ENCODE measurements at regions not wholly inside any gene's neighbourhood (a gene's known extent, or its start where the extent isn't known, plus 50 kb on each side); places are given as distances from the start of the nearest gene placed in this dataset.
"Not testable (repeated sequence)": the region's sequence is repeated elsewhere in the genome, so short reads cannot be mapped to it uniquely, and the experiment has no call there.

DNA sequence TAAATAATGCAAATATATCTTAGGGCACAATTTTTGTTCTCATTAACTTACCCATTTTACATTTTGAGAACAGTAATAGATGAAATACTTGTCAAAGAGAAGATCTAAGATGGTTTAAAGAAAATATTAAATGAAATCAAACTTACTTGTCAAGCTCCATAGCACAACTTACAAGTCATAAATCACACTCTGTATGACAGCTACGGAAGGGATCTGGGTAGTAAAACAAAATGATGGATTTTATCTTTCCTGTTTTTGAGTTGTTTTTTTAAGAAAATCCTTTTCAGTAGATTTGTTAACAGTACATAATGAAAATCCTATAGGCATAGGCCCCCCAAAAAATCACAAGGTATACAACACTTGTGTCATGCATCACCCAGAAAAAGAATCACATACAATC, 84.4 kb upstream of the ANTXRL start:
- DNase-seq (ENCODE audit: low read depth): not testable (repeated sequence)

DNA sequence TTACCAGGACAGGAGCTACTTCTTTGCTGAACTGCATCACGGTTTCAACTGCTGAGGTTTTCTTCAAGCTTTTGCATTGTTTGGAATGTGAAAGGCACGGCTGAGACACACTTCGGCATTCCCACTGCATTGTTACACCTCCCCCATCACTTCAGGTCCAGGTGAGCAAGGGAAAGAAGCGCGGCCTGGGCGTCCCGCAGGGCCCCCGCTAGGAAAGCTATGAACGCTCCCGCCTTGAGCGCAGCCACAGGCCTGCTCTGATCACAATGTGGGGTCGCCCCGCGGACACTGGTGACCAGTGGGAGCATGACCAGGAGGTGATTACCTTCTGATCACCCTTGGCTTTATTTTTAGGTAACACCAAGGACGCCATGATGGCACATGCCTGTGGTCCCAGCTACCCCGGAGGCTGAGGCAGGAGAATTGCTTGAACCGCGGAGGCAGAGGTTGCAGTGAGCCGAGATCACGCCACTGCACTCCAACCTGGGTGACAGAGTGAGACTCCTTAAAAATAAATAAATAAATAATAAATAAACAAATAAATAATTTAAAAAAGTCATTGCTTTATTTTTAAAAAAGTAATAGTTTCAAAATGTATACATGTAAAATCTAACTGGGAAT, 82.2 kb upstream of the ANTXRL start:
- not testable (repeated sequence) for DNase-seq (ENCODE audit: low read depth)

GRCh38 chr10:46210427-46210826, 76.4 kb upstream of the ANTXRL start:
- DNase-seq (ENCODE audit: low read depth): not testable (repeated sequence)

DNA sequence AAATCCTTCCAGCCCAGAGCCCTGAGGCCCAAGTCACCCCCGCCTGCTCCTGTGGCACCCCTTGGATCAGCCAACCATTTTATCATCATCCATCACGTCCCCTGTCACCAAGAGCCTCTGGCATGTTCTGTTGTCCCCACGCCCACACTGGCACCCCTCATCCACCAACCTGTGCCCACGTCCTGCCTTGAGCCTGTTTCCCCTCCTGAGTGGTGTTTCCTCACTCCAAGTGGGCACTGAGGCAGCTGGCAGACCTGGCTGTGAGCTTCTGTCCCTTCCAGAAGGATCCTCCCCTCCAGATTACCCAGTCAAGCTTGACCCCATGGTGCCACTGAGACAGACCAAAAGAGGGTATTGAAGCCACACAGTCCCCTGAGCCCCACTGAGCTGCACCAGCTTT, 71.4 kb upstream of the ANTXRL start:
- DNase-seq (ENCODE audit: low read depth): no peak

DNA sequence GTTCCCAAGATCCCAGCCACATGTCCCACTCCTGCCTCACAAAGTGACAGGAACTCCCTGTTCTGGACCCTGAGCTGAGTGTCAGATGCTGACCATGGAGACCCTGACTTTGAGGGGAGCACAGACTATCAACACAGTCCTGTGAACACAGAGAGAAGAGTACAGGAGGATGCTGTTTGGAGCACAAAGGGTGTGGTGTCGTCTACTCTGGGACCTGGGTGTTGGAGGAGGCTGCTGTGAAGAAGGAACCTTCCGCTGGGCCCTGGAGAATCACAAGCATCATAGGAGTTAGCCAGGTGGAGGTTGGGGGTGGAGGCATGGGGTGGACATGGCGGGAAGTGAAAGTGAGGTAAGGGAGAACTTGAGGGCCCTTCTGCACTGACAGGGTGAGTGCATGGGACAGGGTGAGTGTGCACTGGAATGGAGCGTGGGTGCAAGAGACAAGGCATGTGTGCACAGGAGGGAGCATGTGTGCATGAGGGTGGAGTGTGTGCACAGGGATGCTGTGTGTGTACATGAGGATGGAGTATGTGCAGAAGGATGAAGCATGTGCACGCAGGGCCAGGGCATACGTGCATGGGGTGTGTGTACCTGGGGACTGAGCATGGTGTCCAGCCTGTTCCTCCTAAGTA, 70.7 kb upstream of the ANTXRL start:
- DNase-seq (ENCODE audit: low read depth): no peak

DNA sequence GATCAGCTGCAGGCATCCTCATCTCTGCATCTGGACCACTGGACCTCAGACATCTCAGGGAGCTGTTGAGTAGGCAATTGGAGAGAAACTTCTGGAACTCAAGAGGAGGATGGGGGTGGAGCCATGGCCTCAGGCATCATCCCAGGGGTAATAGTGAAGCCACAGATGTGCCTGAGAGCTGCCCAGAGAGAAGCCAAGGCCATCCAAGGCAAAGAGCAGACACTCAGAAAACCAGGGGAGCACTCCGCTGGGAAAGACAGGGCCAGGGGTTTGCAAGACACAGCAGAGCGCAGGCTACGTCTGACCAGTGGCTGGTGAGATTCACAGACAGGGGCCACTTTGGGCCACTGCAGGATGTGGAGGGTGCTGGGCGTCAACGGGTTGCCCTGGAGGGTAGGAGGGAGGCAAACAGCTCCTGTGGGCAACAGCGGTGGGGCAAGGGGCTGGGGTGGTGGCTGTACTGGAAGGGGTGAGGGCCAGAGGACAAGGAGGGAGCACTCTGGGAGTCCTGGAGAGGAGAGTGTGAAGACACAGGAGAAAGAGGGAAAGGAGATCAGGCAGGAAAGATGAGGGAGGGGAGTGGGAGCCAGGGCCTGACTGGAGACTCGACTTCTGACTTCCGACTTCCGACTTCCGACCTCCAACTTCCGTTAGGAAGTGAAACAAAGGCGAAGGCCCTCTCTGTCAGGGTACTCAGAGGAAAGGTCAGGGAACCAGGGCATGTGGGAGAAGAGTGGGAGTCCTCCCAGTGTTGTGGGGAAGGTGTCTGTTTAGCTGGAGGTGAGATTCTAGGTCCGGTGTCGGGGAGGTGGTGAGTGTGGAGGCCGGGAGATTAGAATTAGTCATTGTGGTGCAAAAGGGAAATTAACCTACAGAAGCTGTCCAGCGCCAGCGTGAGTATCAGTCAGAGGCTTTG, 69.7 kb upstream of the ANTXRL start:
- DNase-seq (ENCODE audit: low read depth): no peak

DNA sequence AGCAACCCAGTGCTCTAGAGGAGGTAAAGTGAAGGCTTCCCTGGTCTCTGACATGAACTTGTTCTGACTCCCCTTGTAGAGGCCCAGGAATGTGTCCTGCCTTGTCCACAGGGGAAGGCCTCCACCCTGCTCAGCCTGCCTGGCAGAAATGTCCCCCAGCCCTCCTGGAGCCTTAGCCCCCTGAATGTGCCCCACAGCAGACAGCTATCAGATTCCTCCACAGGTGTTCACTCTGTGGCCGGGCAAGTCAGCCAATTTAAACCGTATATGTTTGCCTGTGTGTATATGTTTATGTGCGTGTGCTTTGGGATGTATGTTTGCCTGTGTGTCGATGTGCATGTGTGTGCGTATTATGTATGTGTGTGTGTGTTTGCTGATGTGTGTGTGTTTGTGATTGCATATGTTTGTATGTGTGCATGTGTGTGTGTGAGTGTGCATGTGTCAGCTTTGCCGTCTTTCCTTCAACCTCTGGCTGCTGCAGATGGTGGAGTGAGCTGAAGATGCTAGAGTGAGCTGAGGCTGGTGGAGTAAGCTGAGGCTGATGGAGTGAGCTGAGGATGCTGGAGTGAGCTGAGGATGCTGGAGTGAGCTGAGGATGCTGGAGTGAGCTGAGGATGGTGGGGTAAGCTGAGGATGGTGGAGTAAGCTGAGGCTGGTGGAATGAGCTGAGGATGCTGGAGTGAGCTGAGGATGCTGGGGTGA, 68.9 kb upstream of the ANTXRL start:
- no peak for DNase-seq (ENCODE audit: low read depth)

DNA sequence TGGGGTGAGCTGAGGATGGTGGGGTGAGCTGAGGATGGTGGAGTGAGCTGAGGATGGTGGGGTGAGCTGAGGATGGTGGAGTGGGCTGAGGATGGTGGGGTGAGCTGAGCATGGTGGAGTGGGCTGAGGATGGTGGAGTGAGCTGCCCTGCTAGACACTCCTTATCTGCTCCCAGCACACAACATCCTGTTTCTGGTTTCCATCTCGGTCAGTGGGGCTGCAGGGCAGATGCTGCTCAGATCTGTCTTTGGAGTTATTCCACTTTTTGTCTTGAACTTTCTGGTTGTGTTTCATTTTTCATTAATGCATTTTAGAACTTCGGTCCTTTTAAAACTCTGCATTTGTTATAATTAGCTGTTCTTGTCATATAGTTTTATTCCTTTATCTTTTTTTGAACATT, 67.9 kb upstream of the ANTXRL start:
- DNase-seq (ENCODE audit: low read depth): no peak

- DNase-seq (ENCODE audit: low read depth): not testable (repeated sequence)
These were observed 67.3 kb upstream of the ANTXRL start for GRCh38 chr10:46219431-46219990.

DNA sequence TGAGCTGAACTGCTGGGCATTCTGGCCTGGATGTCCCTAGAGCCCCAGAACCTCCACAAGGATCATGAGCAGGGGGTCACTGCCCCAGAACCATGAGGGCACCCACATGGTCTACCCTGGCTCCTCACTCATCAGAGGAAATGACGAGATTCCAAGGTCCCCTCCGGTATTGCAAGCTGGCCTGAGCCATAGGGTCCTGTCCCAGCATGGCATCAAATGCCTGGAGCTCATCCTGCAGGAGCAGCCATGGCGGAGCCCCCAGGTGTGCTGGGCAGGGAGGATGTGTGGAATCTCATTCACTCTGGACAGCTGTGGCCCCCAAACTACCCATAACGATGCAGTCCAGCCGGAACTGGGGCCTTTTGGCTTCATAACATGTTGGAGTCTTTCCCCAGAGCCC, 66.6 kb upstream of the ANTXRL start:
- DNase-seq (ENCODE audit: low read depth): no peak

DNA sequence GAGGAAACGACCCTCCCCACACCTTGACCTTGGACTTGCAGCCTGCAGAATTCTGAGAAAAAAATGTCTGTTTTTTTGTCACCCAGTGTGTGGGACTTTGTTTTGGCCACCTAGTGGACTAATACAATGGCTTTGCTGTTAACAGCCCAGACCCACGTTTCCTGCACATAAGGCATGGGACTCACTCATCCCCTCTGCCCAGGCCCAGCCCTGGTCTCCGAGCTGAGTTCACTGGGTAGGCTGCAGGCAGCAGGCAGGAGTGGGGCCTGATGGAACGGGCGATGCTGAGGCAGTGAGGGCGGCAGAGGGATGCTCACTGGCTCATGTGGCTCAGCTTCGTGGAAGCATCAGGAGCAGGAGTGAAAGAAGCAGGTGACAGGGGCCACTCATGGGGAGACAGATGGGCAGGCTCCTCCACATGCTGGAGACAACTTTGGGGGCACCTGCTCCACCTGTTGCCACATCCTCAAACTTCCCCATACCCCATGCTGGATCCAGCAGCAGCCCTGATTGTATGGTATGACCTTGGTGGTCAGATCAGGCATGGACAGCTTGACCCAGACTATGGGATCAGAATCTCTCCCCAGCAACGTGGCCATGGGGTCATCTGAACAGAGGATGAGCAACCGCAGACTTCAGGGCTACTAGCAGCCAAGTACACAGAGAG, 65.8 kb upstream of the ANTXRL start:
- DNase-seq (ENCODE audit: low read depth): no peak

DNA sequence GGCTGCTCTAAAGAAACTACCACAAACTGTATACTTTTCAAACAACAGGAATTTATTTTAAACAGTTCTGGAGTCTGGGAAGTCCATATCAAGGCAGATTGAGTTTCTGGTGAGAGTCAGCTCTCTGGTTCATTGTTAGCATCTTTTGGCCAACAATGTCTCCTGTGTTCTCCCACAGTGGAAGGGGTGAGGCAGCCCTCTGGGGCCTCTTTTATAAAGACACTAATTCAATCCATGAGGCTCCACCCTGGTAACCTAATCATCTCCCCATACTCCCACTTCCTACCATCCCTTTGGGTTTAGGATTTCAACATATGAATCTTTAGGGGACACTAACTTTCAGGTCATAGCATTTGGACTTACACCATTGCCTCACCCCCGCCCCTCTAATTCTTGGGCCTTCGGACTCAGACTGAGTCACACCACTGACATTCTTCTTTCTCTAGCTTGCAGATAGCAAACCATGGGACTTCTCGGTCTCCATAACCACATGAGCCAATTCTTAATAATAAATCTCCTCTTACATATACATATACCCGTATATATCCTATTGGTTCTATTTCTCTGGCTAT, 64.3 kb upstream of the ANTXRL start:
- DNase-seq (ENCODE audit: low read depth): no peak

GRCh38 chr10:46223064-46223480, 63.7 kb upstream of the ANTXRL start:
- DNase-seq (ENCODE audit: low read depth): no peak

GRCh38 chr10:46223626-46224413, 63.0 kb upstream of the ANTXRL start:
- DNase-seq (ENCODE audit: low read depth): no peak

DNA sequence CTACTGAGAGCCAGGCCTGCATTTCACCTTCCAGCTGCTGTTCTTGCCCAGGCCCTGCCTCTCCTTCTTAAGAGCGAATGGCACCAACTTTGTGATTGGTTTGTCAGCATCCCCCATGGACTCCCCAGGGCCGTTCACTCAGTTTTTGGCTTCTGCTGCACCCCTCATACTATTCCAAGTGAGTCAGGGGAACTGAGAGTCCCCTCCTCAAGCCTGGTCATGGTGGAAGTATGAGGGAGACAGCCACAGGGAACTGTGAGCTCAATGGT, 62.4 kb upstream of the ANTXRL start:
- no peak for DNase-seq (ENCODE audit: low read depth)

DNA sequence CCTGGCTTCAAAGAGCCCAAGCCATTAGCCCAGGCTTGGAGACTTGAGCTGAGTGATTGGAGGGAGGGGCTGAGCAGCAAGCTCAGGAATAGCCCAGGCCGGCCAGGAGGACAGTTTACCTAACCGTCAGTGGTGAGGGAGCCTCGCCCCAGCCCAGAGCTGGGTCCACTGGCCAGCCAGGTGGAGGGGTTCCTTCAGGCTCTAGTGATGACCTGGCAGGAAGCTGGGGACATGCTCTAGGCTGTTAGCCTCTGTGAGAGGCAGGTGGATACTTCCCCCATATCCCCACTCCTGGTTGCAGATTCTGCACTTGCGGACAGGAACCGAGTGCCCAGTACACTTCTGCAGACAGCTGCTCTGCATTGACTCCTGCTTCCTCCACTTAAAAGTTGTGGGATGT, 61.2 kb upstream of the ANTXRL start:
- no peak for DNase-seq (ENCODE audit: low read depth)

GRCh38 chr10:46226232-46226631, 60.6 kb upstream of the ANTXRL start:
- no peak for DNase-seq (ENCODE audit: low read depth)

DNA sequence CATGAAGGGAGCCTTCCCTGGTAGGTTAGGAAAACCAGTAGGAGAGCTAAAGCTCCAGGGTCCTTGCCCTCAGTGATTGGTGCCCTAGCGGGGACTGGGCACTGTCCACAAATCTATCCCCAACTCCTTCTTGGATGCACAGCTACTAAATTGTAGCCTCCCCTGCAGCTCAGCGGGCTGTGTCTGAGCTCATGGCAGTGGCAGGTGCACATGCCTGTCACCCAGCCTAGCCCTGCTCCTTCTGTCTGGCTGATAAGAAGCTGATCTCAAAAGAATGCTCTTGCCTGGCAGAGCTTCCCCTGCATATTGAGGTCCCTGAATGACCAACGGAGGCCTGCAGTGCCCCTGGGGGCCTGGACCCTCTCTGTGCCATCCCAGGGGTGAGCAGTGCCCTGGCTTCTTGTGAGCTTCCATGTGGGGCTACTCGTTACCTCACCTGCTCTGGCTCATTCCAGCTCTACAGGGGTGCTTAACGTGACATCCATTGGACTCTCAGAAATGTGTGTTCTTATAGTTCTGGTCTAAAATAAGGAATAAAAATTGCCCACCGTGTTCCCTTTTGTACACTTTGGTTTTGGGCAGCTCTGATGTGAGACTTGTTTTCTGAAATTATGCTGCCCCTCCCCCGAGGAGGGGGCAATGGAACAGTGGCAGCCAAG, 59.8 kb upstream of the ANTXRL start:
- peak; percentile 5 for DNase-seq (ENCODE audit: low read depth)

DNA sequence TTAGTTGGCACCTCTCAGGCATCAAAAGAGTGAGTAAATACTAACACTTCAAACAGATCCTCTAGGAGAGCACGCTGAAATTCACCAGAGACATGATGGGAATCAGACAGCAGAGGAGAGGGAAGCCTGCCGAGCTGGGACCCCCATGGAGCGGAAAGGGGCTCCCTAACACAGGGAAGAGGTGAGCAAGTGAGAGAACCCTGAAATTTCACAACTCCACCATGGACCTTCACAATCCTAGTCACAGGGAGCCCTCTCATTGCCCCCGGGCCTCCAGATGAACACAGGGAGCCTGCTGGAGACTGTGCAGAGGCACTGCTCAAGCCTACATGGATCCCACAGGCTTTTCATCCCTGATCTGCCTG, 59.2 kb upstream of the ANTXRL start:
- no peak for DNase-seq (ENCODE audit: low read depth)
